ENCODE measurements at regions not wholly inside any gene's neighbourhood (a gene's known extent, or its start where the extent isn't known, plus 50 kb on each side); places are given as distances from the start of the nearest gene placed in this dataset.

- H3K4me1 ChIP-seq = no peaks in the 10 kb centered on the region
- H3K36me3 ChIP-seq = no peaks in the 10 kb centered on the region
- H3K4me3 ChIP-seq = no peak overlapping the region
- no peak overlapping the region for H3K27ac ChIP-seq
- ATAC-seq = no peak
- no peaks in the 10 kb centered on the region for H3K27me3 ChIP-seq
- TF ChIP-seq POLR2A (IDR thresholded peaks at IDR 0.05) = no peak
- TF ChIP-seq, protein P1, sequence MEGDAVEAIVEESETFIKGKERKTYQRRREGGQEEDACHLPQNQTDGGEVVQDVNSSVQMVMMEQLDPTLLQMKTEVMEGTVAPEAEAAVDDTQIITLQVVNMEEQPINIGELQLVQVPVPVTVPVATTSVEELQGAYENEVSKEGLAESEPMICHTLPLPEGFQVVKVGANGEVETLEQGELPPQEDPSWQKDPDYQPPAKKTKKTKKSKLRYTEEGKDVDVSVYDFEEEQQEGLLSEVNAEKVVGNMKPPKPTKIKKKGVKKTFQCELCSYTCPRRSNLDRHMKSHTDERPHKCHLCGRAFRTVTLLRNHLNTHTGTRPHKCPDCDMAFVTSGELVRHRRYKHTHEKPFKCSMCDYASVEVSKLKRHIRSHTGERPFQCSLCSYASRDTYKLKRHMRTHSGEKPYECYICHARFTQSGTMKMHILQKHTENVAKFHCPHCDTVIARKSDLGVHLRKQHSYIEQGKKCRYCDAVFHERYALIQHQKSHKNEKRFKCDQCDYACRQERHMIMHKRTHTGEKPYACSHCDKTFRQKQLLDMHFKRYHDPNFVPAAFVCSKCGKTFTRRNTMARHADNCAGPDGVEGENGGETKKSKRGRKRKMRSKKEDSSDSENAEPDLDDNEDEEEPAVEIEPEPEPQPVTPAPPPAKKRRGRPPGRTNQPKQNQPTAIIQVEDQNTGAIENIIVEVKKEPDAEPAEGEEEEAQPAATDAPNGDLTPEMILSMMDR (IDR thresholded peaks at IDR 0.05) = no peak
- 81 to 92% (median 83%) methylated on average over 5 of the region's 5 CpGs for WGBS, 4 donors
- DNase-seq = no peak
- no peaks in the 10 kb centered on the region for H3K9me3 ChIP-seq
- intact Hi-C loops (cut with DNase I) = no loop called here
Observed at GRCh38 chr15:91476861-91477260, 376.6 kb upstream of the SLCO3A1 start.

DNA sequence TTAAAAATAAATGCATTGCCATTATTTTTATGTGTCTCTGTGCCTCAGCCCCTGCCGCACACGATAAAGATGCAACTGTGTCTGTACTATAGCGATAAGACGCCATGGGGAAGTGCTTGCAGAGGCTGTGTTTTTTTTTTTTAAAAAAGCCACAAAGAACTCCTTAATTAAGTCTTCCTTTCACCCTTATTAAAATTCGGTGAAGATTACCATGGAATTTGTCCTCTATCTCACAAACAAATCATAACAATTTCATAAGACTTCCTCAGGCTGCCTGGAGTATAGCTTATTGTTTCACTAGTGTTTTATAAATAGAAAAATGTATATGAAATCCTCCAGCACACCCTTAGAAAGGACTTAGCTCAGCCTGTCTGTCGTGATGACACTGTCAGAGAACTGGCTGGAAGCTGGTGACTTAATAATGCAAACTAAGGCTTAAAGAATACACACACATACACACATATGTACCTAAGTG is 374.8 kb upstream of the SLCO3A1 start:
- intact Hi-C loops (cut with DNase I) = no loop called here
- Histone ChIP-seq H3K4me1 (no peaks in the 10 kb centered on the region), H3K27ac (no peak overlapping the region), H3K4me3 (no peak overlapping the region), H3K27me3 (no peaks in the 10 kb centered on the region), H3K9me3 (no peaks in the 10 kb centered on the region), H3K36me3 (no peaks in the 10 kb centered on the region)
- TF ChIP-seq, protein P1 (IDR thresholded peaks at IDR 0.05) = no peak
- TF ChIP-seq POLR2A (IDR thresholded peaks at IDR 0.05) = no peak
- WGBS, 4 donors = 60 to 66% (median 62%) methylated on average over 6 of the region's 6 CpGs
- DNase-seq (no peak), ATAC-seq (no peak)

- intact Hi-C loops (cut with DNase I) = no loop called here
- Histone ChIP-seq H3K27me3 (no peaks in the 10 kb centered on the region), H3K9me3 (no peaks in the 10 kb centered on the region), H3K4me3 (no peak overlapping the region), H3K27ac (no peak overlapping the region), H3K36me3 (no peaks in the 10 kb centered on the region), H3K4me1 (no peaks in the 10 kb centered on the region)
- TF ChIP-seq, protein P1 (IDR thresholded peaks at IDR 0.05) = no peak
- no peak for TF ChIP-seq POLR2A (IDR thresholded peaks at IDR 0.05)
- DNase-seq (no peak), ATAC-seq (no peak)
- 79 to 84% (median 81%) methylated on average over 4 of the region's 4 CpGs for WGBS, 4 donors
Observed at GRCh38 chr15:91480426-91480825, 373.1 kb upstream of the SLCO3A1 start.

DNA sequence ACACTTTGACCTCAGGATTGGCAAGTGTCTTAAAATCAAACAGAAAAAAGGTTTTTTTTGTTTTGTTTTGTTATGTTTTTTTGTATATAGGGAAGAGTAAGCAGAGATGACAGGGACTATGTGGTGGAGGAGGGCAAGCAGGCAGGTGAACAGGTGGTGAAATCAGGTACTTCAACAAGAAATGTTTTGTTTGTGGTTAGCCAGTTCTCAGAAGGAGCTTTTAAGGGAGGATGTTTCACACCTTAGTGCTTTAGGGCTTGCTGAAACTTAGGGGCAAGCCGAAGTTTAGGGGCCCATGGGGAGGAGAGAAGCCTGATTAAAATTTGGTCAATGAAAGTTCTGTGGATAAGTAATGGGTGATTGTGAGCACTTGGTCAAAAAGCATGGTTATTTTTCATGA is 370.7 kb upstream of the SLCO3A1 start:
- 64 to 80% (median 71%) methylated on average over 1 of the region's 1 CpG for WGBS, 4 donors
- intact Hi-C loops (cut with DNase I) = no loop called here

More for the DNA sequence above, 370.7 kb upstream of the SLCO3A1 start:
- Histone ChIP-seq H3K9me3 (no peaks in the 10 kb centered on the region), H3K36me3 (no peaks in the 10 kb centered on the region), H3K4me1 (no peaks in the 10 kb centered on the region), H3K4me3 (no peak overlapping the region), H3K27me3 (no peaks in the 10 kb centered on the region), H3K27ac (no peak overlapping the region)
- DNase-seq (no peak), ATAC-seq (no peak)
- TF ChIP-seq, protein P1 (IDR thresholded peaks at IDR 0.05) = no peak
- no peak for TF ChIP-seq POLR2A (IDR thresholded peaks at IDR 0.05)

Data from heart left ventricle (tissue), 16 donors.